GM21576 (cell line): ENCODE measurements at regions not wholly inside any gene's neighbourhood (a gene's known extent, or its start where the extent isn't known, plus 50 kb on each side); places are given as distances from the start of the nearest gene placed in this dataset.
"Not testable (repeated sequence)": the region's sequence is repeated elsewhere in the genome, so short reads cannot be mapped to it uniquely, and the experiment has no call there.

Experiments used
- ATAC-seq: cut with Tn5 transposase; IDR thresholded peaks from one replicate; pipeline ENCODE4 v1.9.1; 2021; ENCODE audit warnings: mild to moderate bottlenecking, moderate library complexity; ENCODE audit not compliant: unreplicated experiment

- ATAC-seq = not testable (repeated sequence)
Observed at GRCh38 chr15:20244792-20245191, 296.8 kb downstream of the GOLGA6L6 start.

- not testable (repeated sequence) for ATAC-seq
Observed at GRCh38 chr15:20243486-20244240, 297.9 kb downstream of the GOLGA6L6 start.

- not testable (repeated sequence) for ATAC-seq
Observed at GRCh38 chr15:20240366-20240917, 301.2 kb downstream of the GOLGA6L6 start.

DNA sequence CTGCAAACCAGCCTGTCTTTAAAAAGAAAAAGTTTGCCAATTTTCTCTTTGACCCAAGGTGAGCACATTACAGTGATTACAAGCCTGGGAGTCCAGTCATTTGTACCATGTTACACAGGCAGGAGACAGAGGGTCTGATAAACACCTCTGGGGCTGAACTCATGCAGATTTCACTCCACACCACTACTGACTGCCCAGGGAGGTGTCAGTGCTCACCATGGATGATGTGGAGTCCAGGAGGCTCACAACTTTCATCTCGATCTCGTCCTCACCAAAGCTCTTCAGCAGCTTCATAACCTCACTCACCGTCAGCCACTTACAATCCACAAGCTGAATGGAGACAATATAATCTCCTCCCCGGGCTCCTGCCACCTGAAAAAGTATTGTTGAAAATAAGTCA is 302.4 kb downstream of the GOLGA6L6 start:
- ATAC-seq = not testable (repeated sequence)

DNA sequence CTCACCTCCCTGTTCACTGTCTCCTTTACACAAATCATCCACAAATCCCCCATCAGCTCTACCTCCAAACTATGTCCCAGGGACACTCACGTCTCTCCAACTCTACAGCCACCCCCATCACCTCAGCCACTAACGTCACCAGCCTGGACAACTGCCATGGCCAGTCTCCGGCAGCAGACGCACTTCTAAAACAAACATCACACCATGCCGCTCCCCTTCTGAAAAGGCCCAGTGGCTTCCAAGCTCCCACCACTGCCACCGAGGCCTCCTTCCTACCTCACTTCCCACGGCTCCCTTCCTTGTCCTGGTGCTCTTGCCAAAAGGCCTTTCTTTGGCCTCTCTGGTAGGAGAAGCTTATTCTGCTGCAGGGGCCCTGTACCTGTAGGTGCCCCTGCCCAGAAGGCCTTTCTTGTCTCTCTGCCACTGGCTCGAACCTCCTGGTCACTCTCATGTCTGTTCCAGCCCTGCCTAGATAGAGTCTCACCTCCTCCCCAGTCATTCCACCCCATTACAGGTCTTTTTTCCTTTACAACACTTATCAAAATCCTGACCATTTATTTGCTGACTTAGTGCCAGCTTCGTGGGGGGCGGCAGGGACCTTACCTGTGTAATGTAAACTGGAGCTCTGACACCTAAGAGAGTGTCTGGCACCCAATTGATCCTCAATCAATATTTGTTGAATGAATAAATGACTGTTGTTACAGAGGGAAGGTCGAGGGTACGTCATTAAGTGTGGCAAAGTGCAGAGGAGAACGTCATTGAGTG is 304.2 kb downstream of the GOLGA6L6 start:
- not testable (repeated sequence) for ATAC-seq

- ATAC-seq = not testable (repeated sequence)
Observed at GRCh38 chr15:20235728-20236127, 305.9 kb downstream of the GOLGA6L6 start.

GRCh38 chr15:20234006-20234540 is 307.5 kb downstream of the GOLGA6L6 start:
- not testable (repeated sequence) for ATAC-seq

GRCh38 chr15:20232457-20232856 is 309.1 kb downstream of the GOLGA6L6 start:
- not testable (repeated sequence) for ATAC-seq

- not testable (repeated sequence) for ATAC-seq
Observed at GRCh38 chr15:20230656-20231055, 310.9 kb downstream of the GOLGA6L6 start.

- ATAC-seq = not testable (repeated sequence)
Observed at GRCh38 chr15:20228791-20229190, 312.8 kb downstream of the GOLGA6L6 start.

- not testable (repeated sequence) for ATAC-seq
Observed at GRCh38 chr15:20227119-20227853, 314.3 kb downstream of the GOLGA6L6 start.

DNA sequence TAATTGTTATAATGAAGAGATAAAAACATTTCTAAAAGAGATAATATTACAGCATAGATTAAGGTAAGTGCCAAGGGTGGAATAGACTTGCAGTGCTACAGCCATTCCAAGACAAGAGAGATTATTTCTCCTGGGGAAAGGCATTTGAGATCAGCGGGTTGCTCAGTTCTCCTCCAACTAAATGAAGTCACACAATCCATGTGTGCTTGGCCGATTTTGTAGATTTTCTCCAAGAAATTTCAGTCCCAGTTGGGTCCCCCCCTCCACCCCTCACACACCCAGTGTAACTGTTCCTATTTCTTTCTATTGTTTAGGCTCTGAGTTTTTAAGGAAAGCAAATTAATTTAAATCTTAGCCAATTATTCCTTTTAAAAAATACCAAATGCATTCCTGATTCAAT is 315.1 kb downstream of the GOLGA6L6 start:
- ATAC-seq = not testable (repeated sequence)

GRCh38 chr15:20221063-20221462 is 320.5 kb downstream of the GOLGA6L6 start:
- not testable (repeated sequence) for ATAC-seq

- not testable (repeated sequence) for ATAC-seq
Observed at GRCh38 chr15:20219171-20219570, 322.4 kb downstream of the GOLGA6L6 start.

- ATAC-seq = not testable (repeated sequence)
Observed at GRCh38 chr15:20215700-20216099, 325.9 kb downstream of the GOLGA6L6 start.

DNA sequence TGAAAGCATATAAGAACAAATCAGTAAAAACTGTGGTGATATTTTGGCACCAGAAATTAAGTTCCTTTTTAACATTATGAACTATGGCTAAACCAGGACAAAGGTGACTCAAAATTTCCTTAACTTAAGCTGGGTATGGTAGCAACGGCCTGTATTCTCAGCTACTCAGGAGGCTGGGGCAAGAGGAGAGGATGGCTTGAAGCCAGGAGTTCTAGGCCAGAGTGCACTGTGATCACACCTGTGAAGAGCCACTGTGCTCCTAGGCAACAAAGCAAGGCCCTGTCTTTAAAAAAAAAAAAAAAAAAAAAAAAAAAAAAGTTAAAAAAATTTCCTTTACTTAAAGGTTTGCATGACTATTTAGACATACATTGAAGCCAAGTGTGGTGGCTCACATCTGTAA is 327.5 kb downstream of the GOLGA6L6 start:
- ATAC-seq = not testable (repeated sequence)

GRCh38 chr15:20211508-20211907 is 330.1 kb downstream of the GOLGA6L6 start:
- ATAC-seq = not testable (repeated sequence)

- not testable (repeated sequence) for ATAC-seq
Observed at GRCh38 chr15:20209973-20210372, 331.6 kb downstream of the GOLGA6L6 start.

GRCh38 chr15:20207607-20208006 is 334.0 kb downstream of the GOLGA6L6 start:
- ATAC-seq = not testable (repeated sequence)

GRCh38 chr15:20207198-20207597 is 334.4 kb downstream of the GOLGA6L6 start:
- ATAC-seq = not testable (repeated sequence)
